ENCODE measurements at regions not wholly inside any gene's neighbourhood (a gene's known extent, or its start where the extent isn't known, plus 50 kb on each side); places are given as distances from the start of the nearest gene placed in this dataset.

DNA sequence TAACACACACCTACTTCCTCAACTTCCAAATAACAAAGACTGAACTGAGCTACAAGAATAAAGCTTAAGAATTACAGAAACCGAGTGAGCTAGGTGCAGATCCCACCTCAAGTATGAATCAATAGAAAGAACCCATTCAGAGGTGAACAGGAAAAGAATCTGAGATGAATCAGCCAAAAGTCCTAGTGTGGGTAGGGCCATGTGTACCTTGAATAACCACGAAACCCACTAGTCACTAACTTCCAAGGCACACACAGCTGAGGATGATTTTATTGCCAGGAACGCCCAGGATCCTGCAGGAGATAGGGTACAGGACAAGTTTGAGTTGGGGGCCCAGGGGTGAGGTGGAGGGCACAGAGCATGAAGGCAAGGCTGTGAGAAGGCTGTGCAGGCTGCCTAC is 99.7 kb upstream of the REG3A start:
- TF ChIP-seq, protein P1, sequence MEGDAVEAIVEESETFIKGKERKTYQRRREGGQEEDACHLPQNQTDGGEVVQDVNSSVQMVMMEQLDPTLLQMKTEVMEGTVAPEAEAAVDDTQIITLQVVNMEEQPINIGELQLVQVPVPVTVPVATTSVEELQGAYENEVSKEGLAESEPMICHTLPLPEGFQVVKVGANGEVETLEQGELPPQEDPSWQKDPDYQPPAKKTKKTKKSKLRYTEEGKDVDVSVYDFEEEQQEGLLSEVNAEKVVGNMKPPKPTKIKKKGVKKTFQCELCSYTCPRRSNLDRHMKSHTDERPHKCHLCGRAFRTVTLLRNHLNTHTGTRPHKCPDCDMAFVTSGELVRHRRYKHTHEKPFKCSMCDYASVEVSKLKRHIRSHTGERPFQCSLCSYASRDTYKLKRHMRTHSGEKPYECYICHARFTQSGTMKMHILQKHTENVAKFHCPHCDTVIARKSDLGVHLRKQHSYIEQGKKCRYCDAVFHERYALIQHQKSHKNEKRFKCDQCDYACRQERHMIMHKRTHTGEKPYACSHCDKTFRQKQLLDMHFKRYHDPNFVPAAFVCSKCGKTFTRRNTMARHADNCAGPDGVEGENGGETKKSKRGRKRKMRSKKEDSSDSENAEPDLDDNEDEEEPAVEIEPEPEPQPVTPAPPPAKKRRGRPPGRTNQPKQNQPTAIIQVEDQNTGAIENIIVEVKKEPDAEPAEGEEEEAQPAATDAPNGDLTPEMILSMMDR (conservative IDR thresholded peaks at IDR 0.05; ENCODE audit: low read depth in 2 of 2), result no peak
- TF ChIP-seq, protein P2, sequence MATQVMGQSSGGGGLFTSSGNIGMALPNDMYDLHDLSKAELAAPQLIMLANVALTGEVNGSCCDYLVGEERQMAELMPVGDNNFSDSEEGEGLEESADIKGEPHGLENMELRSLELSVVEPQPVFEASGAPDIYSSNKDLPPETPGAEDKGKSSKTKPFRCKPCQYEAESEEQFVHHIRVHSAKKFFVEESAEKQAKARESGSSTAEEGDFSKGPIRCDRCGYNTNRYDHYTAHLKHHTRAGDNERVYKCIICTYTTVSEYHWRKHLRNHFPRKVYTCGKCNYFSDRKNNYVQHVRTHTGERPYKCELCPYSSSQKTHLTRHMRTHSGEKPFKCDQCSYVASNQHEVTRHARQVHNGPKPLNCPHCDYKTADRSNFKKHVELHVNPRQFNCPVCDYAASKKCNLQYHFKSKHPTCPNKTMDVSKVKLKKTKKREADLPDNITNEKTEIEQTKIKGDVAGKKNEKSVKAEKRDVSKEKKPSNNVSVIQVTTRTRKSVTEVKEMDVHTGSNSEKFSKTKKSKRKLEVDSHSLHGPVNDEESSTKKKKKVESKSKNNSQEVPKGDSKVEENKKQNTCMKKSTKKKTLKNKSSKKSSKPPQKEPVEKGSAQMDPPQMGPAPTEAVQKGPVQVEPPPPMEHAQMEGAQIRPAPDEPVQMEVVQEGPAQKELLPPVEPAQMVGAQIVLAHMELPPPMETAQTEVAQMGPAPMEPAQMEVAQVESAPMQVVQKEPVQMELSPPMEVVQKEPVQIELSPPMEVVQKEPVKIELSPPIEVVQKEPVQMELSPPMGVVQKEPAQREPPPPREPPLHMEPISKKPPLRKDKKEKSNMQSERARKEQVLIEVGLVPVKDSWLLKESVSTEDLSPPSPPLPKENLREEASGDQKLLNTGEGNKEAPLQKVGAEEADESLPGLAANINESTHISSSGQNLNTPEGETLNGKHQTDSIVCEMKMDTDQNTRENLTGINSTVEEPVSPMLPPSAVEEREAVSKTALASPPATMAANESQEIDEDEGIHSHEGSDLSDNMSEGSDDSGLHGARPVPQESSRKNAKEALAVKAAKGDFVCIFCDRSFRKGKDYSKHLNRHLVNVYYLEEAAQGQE (IDR thresholded peaks at IDR 0.05; ENCODE audit: unreplicated experiment), result no peak
- TF ChIP-seq EZH2 (IDR thresholded peaks at IDR 0.05; ENCODE audit: low read depth, unreplicated experiment) (no peak), EZH2phosphoT487 (IDR thresholded peaks at IDR 0.05; ENCODE audit: unreplicated experiment) (no peak), JUNB (IDR thresholded peaks at IDR 0.05; ENCODE audit: unreplicated experiment) (no peak), CREB1 (CRISPR knock-in tag; IDR thresholded peaks at IDR 0.05; ENCODE audit: low read depth) (no peak), POLR2AphosphoS5 (IDR thresholded peaks at IDR 0.05; ENCODE audit: low read depth) (no peak), STAT1 (IDR thresholded peaks at IDR 0.05; ENCODE audit: unreplicated experiment) (no peak), ZNF331 (CRISPR knock-in tag; IDR thresholded peaks at IDR 0.05; ENCODE audit: low read depth) (no peak)
- TF ChIP-seq, protein P3, sequence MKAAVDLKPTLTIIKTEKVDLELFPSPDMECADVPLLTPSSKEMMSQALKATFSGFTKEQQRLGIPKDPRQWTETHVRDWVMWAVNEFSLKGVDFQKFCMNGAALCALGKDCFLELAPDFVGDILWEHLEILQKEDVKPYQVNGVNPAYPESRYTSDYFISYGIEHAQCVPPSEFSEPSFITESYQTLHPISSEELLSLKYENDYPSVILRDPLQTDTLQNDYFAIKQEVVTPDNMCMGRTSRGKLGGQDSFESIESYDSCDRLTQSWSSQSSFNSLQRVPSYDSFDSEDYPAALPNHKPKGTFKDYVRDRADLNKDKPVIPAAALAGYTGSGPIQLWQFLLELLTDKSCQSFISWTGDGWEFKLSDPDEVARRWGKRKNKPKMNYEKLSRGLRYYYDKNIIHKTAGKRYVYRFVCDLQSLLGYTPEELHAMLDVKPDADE (IDR thresholded peaks at IDR 0.05), result no peak
